Muscle of leg (tissue), 3 donors: ENCODE measurements at regions not wholly inside any gene's neighbourhood (a gene's known extent, or its start where the extent isn't known, plus 50 kb on each side); places are given as distances from the start of the nearest gene placed in this dataset.
A peak's percentile ranks its signal among the peaks of the same experiment; 100 is the strongest.
"Not testable (repeated sequence)": the region's sequence is repeated elsewhere in the genome, so short reads cannot be mapped to it uniquely, and the experiment has no call there.

ENCODE experiments used
- DNase-seq: peaks from one replicate; pipeline ENCODE4 v3.0.0; 2013
- H3K27ac ChIP-seq: one replicate; pipeline ENCODE4 v1.5.1; 2013; ENCODE audit warnings: mild to moderate bottlenecking, low read length, control low read depth
- H3K27me3 ChIP-seq: one replicate; pipeline ENCODE4 v1.6.1; 2013; ENCODE audit warnings: low read length; ENCODE audit not compliant: control insufficient read depth, insufficient read depth
- H3K36me3 ChIP-seq: one replicate; pipeline ENCODE4 v1.6.1; 2013; ENCODE audit warnings: low read length; ENCODE audit not compliant: control insufficient read depth, insufficient read depth
- H3K4me1 ChIP-seq: one replicate; pipeline ENCODE4 v1.6.1; 2013; ENCODE audit warnings: low read length; ENCODE audit not compliant: control insufficient read depth, insufficient read depth
- H3K4me3 ChIP-seq: one replicate; pipeline ENCODE4 v1.5.1; 2013; ENCODE audit warnings: low read length, control low read depth
- H3K9me3 ChIP-seq: replicated peaks from 2 replicates; pipeline ENCODE4 v1.6.1; 2013; ENCODE audit warnings: low read depth, low read length; ENCODE audit not compliant: control insufficient read depth
- WGBS: methylation state at CpG from one replicate; pipeline ENCODE4 v1.1.5; 2013; ENCODE audit warnings: missing lambda C conversion rate; ENCODE audit not compliant: insufficient coverage; 5-methylcytosine and 5-hydroxymethylcytosine counted together

DNA sequence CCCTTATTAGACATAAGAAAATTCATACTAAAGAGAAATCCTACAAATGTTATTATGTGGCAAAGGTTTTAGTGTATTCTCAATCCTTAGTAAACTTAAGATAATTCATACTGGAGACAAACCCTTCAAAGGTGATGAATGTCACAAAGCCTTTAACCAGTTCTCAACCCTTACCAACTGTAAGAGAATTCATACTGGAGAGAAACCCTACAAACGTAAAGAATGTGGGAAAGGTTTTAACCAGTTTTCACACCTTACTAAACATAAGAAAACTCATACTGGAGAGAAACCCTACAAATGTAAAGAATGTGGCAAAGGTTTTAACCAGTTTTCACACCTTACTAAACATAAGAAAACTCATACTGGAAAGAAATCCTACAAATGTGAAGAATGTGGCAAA, 93.2 kb downstream of the ZNF680 start:
- no CpG with 5 or more reads among the region's 1 CpG for WGBS
- no peak overlapping the region for H3K27ac ChIP-seq
- no peak for DNase-seq
- H3K4me3 ChIP-seq, result no peak overlapping the region
- H3K9me3 ChIP-seq, result peaks cover 18% of the 10 kb centered on the region
- no peaks in the 10 kb centered on the region for H3K27me3 ChIP-seq
- no peaks in the 10 kb centered on the region for H3K36me3 ChIP-seq
- no peaks in the 10 kb centered on the region for H3K4me1 ChIP-seq

DNA sequence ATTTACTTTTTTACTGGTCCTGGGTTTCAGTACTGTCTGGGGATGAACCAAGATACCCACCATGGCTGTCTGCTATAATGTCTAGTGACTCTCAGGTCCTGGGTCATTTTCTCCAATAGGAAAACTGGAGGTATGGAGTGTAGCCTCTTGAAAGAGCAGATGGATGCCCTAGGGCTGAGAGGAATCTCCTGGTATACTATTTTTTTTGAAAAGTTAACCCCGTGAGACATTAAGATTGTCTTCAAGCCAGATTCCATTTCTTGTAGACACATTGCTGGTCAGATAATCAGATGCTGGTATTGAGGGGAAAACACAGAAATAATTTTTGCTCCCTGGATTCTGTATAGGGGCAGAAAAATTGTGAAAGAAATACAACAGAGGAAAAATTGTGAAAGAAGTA, 97.3 kb downstream of the ZNF680 start:
- H3K4me1 ChIP-seq, result no peaks in the 10 kb centered on the region
- no peaks in the 10 kb centered on the region for H3K36me3 ChIP-seq
- no peak overlapping the region for H3K4me3 ChIP-seq
- H3K27me3 ChIP-seq, result no peaks in the 10 kb centered on the region
- peaks cover 23% of the 10 kb centered on the region for H3K9me3 ChIP-seq
- DNase-seq, result no peak
- WGBS, result 88% methylated on average over 1 of the region's 1 CpG
- no peak overlapping the region for H3K27ac ChIP-seq

GRCh38 chr7:64463636-64464375, 99.1 kb downstream of the ZNF680 start:
- peaks cover 20% of the 10 kb centered on the region for H3K9me3 ChIP-seq
- H3K4me3 ChIP-seq, result peak overlapping the region; percentile 21
- WGBS, result 24% methylated on average over 27 of the region's 38 CpGs
- H3K4me1 ChIP-seq, result no peaks in the 10 kb centered on the region
- peak; percentile 90 for DNase-seq
- no peaks in the 10 kb centered on the region for H3K36me3 ChIP-seq
- no peak overlapping the region for H3K27ac ChIP-seq
- no peaks in the 10 kb centered on the region for H3K27me3 ChIP-seq

DNA sequence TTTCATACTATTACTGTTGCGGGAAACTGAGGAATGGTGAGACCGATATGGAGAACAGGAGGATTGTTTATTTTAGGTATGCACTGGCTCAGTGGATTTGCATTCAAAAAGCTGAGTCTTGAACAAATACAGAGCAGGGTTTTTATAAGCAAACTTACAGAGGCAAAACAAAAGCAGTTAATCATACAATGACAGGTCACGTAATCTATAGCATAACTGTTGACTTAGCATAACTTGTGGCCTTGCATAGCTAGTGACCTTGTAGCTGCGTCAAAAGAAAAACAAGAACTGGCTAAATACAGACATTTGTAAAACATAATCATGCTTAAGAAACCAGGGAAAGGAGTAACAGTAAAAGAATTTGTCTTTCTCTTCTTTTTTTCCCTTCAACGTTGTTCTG, 103.0 kb downstream of the ZNF680 start:
- H3K4me3 ChIP-seq, H3K4me1 ChIP-seq, H3K27me3 ChIP-seq, DNase-seq, H3K27ac ChIP-seq, H3K36me3 ChIP-seq: not testable (repeated sequence)
- no CpG with 5 or more reads among the region's 5 CpGs for WGBS
- H3K9me3 ChIP-seq, result peaks cover 11% of the 10 kb centered on the region

DNA sequence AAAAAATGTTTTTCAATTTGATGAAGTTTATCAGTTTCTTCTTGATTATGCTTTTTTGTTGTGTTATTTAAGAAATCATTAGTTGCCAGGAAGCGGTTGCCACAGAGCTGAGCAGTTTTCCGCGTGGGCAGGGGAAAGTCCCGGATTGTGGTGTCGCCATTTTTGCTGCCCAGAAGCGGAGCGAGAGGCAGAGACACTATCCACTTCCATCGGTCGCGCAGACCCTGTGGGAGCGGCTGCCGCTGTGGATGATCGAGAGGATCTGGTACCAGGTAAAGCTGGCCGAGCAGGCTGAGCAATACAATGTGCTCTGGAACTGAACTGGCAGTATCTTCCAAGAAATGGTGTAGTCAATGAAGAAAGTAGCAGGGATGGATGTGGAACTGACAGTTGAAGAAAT, 119.8 kb downstream of the ZNF736 start:
- no peak overlapping the region for H3K4me3 ChIP-seq
- H3K36me3 ChIP-seq, result no peaks in the 10 kb centered on the region
- no peak for DNase-seq
- H3K27ac ChIP-seq, result no peak overlapping the region
- H3K9me3 ChIP-seq, result peaks cover 15% of the 10 kb centered on the region
- H3K27me3 ChIP-seq, result no peaks in the 10 kb centered on the region
- H3K4me1 ChIP-seq, result no peaks in the 10 kb centered on the region
- 93% methylated on average over 14 of the region's 14 CpGs for WGBS

DNA sequence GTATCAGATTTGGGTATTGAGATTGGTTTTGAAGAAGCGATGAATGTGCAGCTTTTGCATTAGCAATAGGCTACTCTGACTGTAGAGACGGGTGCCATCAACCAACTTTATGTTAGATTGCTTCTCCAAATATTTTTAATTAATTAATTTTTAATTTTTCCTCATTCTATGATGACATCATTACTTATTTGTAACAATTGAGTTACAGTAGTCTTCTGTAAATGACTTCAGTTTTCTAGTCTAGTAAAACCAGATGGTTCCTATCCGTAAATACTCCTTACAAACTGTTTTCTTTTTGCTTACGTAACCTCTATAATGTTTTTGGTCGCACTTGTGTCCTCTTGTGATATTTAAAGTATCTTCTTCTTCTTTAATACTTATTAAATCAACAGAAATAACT, 118.1 kb downstream of the ZNF736 start:
- Histone ChIP-seq H3K4me3 (no peak overlapping the region), H3K27ac (no peak overlapping the region), H3K27me3 (no peaks in the 10 kb centered on the region), H3K4me1 (no peaks in the 10 kb centered on the region), H3K36me3 (no peaks in the 10 kb centered on the region), H3K9me3 (peaks cover 18% of the 10 kb centered on the region)
- DNase-seq, result no peak
- no CpG with 5 or more reads among the region's 5 CpGs for WGBS

DNA sequence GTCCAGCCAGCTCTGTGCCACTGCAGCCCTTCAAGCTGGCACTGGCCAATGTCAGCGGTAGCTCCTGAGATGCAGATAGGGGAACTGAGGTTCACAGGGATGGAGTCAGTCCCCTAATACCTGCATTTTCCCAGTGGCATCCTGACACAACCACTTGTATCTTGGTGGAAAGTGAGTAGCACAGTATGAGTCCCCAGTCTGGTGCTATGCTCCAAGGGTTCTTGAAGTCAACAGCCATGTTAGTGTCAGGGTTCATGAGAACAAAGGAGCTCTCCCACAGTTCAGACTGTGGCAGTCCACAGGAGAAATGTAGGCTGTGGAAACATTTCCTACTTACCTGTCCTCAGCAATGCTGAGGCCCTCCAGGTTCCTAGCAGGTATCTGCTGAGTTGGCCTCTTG, 115.5 kb downstream of the ZNF736 start:
- Histone ChIP-seq H3K27me3 (no peaks in the 10 kb centered on the region), H3K36me3 (no peaks in the 10 kb centered on the region), H3K4me3 (no peak overlapping the region), H3K9me3 (peaks cover 18% of the 10 kb centered on the region), H3K27ac (no peak overlapping the region), H3K4me1 (no peaks in the 10 kb centered on the region)
- no peak for DNase-seq
- no CpG with 5 or more reads among the region's 1 CpG for WGBS

DNA sequence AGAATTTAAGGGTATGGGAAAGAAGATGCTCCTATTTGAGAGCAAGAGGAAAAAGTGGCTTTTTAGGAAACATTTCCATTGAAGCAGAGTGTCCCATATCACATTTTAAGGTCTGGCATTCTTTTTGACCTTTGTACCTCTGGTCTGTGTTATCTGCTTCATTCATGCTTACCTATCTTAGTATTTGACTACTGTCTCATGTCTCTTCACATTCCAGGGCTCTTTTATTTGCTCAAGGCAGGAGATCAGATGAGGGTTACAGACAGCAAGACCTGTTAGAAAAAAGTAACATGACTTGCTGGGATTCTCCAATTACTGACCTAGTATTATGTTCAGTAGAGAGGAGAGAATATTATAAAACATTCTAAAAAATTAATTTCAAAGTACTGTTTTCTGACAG, 111.7 kb downstream of the ZNF736 start:
- not testable (repeated sequence) for DNase-seq, H3K4me3 ChIP-seq, H3K27ac ChIP-seq, H3K4me1 ChIP-seq, H3K36me3 ChIP-seq, H3K27me3 ChIP-seq
- peaks cover 17% of the 10 kb centered on the region for H3K9me3 ChIP-seq

GRCh38 chr7:64407148-64407547, 93.4 kb downstream of the ZNF736 start:
- H3K4me3 ChIP-seq, result no peak overlapping the region
- H3K27me3 ChIP-seq, result no peaks in the 10 kb centered on the region
- H3K27ac ChIP-seq, result no peak overlapping the region
- peaks cover 34% of the 10 kb centered on the region for H3K9me3 ChIP-seq
- no peaks in the 10 kb centered on the region for H3K4me1 ChIP-seq
- DNase-seq, result no peak
- H3K36me3 ChIP-seq, result no peaks in the 10 kb centered on the region
- WGBS, result 88% methylated on average over 10 of the region's 18 CpGs
